ENCODE measurements at regions not wholly inside any gene's neighbourhood (a gene's known extent, or its start where the extent isn't known, plus 50 kb on each side); places are given as distances from the start of the nearest gene placed in this dataset.

GRCh38 chr2:150860301-150860700 lies 372.8 kb upstream of the RND3 start:
- TF ChIP-seq, protein P1, sequence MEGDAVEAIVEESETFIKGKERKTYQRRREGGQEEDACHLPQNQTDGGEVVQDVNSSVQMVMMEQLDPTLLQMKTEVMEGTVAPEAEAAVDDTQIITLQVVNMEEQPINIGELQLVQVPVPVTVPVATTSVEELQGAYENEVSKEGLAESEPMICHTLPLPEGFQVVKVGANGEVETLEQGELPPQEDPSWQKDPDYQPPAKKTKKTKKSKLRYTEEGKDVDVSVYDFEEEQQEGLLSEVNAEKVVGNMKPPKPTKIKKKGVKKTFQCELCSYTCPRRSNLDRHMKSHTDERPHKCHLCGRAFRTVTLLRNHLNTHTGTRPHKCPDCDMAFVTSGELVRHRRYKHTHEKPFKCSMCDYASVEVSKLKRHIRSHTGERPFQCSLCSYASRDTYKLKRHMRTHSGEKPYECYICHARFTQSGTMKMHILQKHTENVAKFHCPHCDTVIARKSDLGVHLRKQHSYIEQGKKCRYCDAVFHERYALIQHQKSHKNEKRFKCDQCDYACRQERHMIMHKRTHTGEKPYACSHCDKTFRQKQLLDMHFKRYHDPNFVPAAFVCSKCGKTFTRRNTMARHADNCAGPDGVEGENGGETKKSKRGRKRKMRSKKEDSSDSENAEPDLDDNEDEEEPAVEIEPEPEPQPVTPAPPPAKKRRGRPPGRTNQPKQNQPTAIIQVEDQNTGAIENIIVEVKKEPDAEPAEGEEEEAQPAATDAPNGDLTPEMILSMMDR (IDR thresholded peaks at IDR 0.05; ENCODE audit: low read depth, low read length): no peak
- no peak for TF ChIP-seq EZH2phosphoT487 (IDR thresholded peaks at IDR 0.05; ENCODE audit: low read depth)

All from OCI-LY3 (cell line).